HEK293 (cell line): ENCODE measurements at regions not wholly inside any gene's neighbourhood (a gene's known extent, or its start where the extent isn't known, plus 50 kb on each side); places are given as distances from the start of the nearest gene placed in this dataset.

ENCODE experiments used
- CTCF ChIA-PET: fragments of 350-600 bp; formaldehyde crosslinking; extraction: SDS; loops from one replicate; lab custom pipeline; 2021; ENCODE audit warnings: antibody characterized with exemption; lab: Yijun Ruan, JAX
- POLR2A ChIA-PET: fragments of 300-600 bp; formaldehyde crosslinking; extraction: SDS; loops from one replicate; lab custom pipeline; 2020; ENCODE audit warnings: antibody characterized with exemption, inconsistent platforms; lab: Yijun Ruan, JAX
- H3K27ac ChIP-seq: fragments of 200-500 bp; sonication (Bioruptor generic); 2 replicates; pipeline ENCODE4 v1.5.1; 2014; ENCODE audit warnings: low read depth, low read length, control low read depth, inconsistent platforms; ENCODE audit errors: extremely low read depth
- H3K36me3 ChIP-seq, 2 experiments: fragments of 200-500 bp in 1 of 2; sonication (Bioruptor generic) in 1 of 2; 1 replicate in 1 of 2; 2 replicates in 1 of 2; pipeline ENCODE4 v1.5.1; 2014 to 2017; ENCODE audit warnings: inconsistent platforms in 2 of 2, low read length in 2 of 2; ENCODE audit not compliant: control insufficient read depth in 2 of 2, insufficient read depth in 1 of 2
- H3K4me1 ChIP-seq: fragments of 200-500 bp; sonication (Bioruptor generic); 2 replicates; pipeline ENCODE4 v1.5.1; 2014; ENCODE audit warnings: mild to moderate bottlenecking, low read length, inconsistent platforms; ENCODE audit not compliant: control insufficient read depth, insufficient read depth
- H3K4me3 ChIP-seq: 2 replicates; pipeline ENCODE4 v1.5.1; 2011; ENCODE audit warnings: low read depth, mild to moderate bottlenecking, control low read depth, low read length, moderate library complexity
- H3K9me3 ChIP-seq: fragments of 200-500 bp; sonication (Bioruptor generic); 2 replicates; pipeline ENCODE4 v1.5.1; 2014; ENCODE audit warnings: low read depth, low read length, inconsistent platforms; ENCODE audit not compliant: control insufficient read depth, insufficient read depth
- GLIS2 ChIP-seq: fragments of 450-650 bp; formaldehyde crosslinking; IDR thresholded peaks from 2 replicates; pipeline ENCODE4 v1.5.1; 2016; ENCODE audit warnings: missing biosample characterization, missing genetic modification characterization
- HIC1 ChIP-seq: fragments of 450-650 bp; formaldehyde crosslinking; IDR thresholded peaks from 2 replicates; pipeline ENCODE4 v1.5.1; 2016; ENCODE audit warnings: missing biosample characterization, missing genetic modification characterization
- IKZF3 ChIP-seq: fragments of 450-650 bp; IDR thresholded peaks from 2 replicates; pipeline ENCODE4 v1.5.0; 2018; ENCODE audit warnings: missing biosample characterization, mild to moderate bottlenecking, missing genetic modification characterization, moderate library complexity
- KLF17 ChIP-seq: fragments of 450-650 bp; formaldehyde crosslinking; IDR thresholded peaks from 2 replicates; pipeline ENCODE4 v1.5.1; 2016; ENCODE audit warnings: missing biosample characterization, missing genetic modification characterization
- OSR2 ChIP-seq: fragments of 450-650 bp; formaldehyde crosslinking; IDR thresholded peaks from 2 replicates; pipeline ENCODE4 v1.5.1; 2016; ENCODE audit warnings: missing biosample characterization, missing genetic modification characterization
- SCRT2 ChIP-seq: fragments of 450-650 bp; formaldehyde crosslinking; IDR thresholded peaks from 2 replicates; pipeline ENCODE4 v1.5.1; 2016; ENCODE audit warnings: missing biosample characterization, missing genetic modification characterization
- SP3 ChIP-seq: fragments of 450-650 bp; formaldehyde crosslinking; IDR thresholded peaks from 2 replicates; pipeline ENCODE4 v1.5.1; 2016; ENCODE audit warnings: missing biosample characterization, missing genetic modification characterization
- SP7 ChIP-seq: fragments of 450-650 bp; formaldehyde crosslinking; IDR thresholded peaks from 2 replicates; pipeline ENCODE4 v1.5.1; 2016; ENCODE audit warnings: missing biosample characterization, missing genetic modification characterization
- YY2 ChIP-seq: fragments of 450-650 bp; formaldehyde crosslinking; IDR thresholded peaks from 2 replicates; pipeline ENCODE4 v1.5.1; 2016; ENCODE audit warnings: missing biosample characterization, missing genetic modification characterization
- ZBTB11 ChIP-seq: fragments of 450-650 bp; formaldehyde crosslinking; conservative IDR thresholded peaks from 2 replicates; pipeline ENCODE4 v1.5.1; 2016; ENCODE audit warnings: low read depth, missing biosample characterization, missing genetic modification characterization
- ZBTB17 ChIP-seq: fragments of 450-650 bp; formaldehyde crosslinking; IDR thresholded peaks from 2 replicates; pipeline ENCODE4 v1.5.1; 2016; ENCODE audit warnings: missing biosample characterization, missing genetic modification characterization
- ZBTB8A ChIP-seq: fragments of 450-650 bp; formaldehyde crosslinking; IDR thresholded peaks from 2 replicates; pipeline ENCODE4 v1.5.1; 2016; ENCODE audit warnings: missing biosample characterization, missing genetic modification characterization
- ZNF112 ChIP-seq: fragments of 450-650 bp; formaldehyde crosslinking; IDR thresholded peaks from 2 replicates; pipeline ENCODE4 v1.5.0; 2017; ENCODE audit warnings: missing biosample characterization, missing genetic modification characterization
- ZNF18 ChIP-seq: fragments of 450-650 bp; formaldehyde crosslinking; IDR thresholded peaks from 2 replicates; pipeline ENCODE4 v1.5.1; 2016; ENCODE audit warnings: missing biosample characterization, missing genetic modification characterization
- ZNF239 ChIP-seq: fragments of 450-650 bp; formaldehyde crosslinking; IDR thresholded peaks from 2 replicates; pipeline ENCODE4 v1.5.1; 2016; ENCODE audit warnings: missing biosample characterization, missing genetic modification characterization
- ZNF341 ChIP-seq: fragments of 450-650 bp; formaldehyde crosslinking; IDR thresholded peaks from 2 replicates; pipeline ENCODE4; 2016; ENCODE audit warnings: low read depth, missing biosample characterization, missing genetic modification characterization
- ZNF391 ChIP-seq: fragments of 450-650 bp; formaldehyde crosslinking; IDR thresholded peaks from 2 replicates; pipeline ENCODE4 v1.5.1; 2016; ENCODE audit warnings: low read depth, missing biosample characterization, missing genetic modification characterization, borderline replicate concordance
- ZNF416 ChIP-seq: fragments of 450-650 bp; formaldehyde crosslinking; IDR thresholded peaks from 2 replicates; pipeline ENCODE4 v1.5.1; 2016; ENCODE audit warnings: missing biosample characterization, missing genetic modification characterization
- ZNF513 ChIP-seq: fragments of 450-650 bp; IDR thresholded peaks from 2 replicates; pipeline ENCODE4 v1.5.1; 2018; ENCODE audit warnings: missing biosample characterization, missing genetic modification characterization
- ZNF548 ChIP-seq: fragments of 450-650 bp; formaldehyde crosslinking; IDR thresholded peaks from 2 replicates; pipeline ENCODE4 v1.5.1; 2016; ENCODE audit warnings: missing biosample characterization, missing genetic modification characterization
- ZNF623 ChIP-seq: fragments of 450-650 bp; formaldehyde crosslinking; IDR thresholded peaks from 2 replicates; pipeline ENCODE4 v1.5.1; 2016; ENCODE audit warnings: missing biosample characterization, missing genetic modification characterization
- ZNF629 ChIP-seq: fragments of 450-650 bp; formaldehyde crosslinking; IDR thresholded peaks from 2 replicates; pipeline ENCODE4 v1.5.1; 2017; ENCODE audit warnings: missing biosample characterization, missing genetic modification characterization
- ZNF692 ChIP-seq: fragments of 450-650 bp; formaldehyde crosslinking; IDR thresholded peaks from 2 replicates; pipeline ENCODE4 v1.5.1; 2016; ENCODE audit warnings: missing biosample characterization, missing genetic modification characterization
- ZNF76 ChIP-seq: fragments of 450-650 bp; formaldehyde crosslinking; IDR thresholded peaks from 2 replicates; pipeline ENCODE4; 2016; ENCODE audit warnings: low read depth, missing biosample characterization, missing genetic modification characterization, borderline replicate concordance
- ZSCAN18 ChIP-seq: fragments of 450-650 bp; formaldehyde crosslinking; IDR thresholded peaks from 2 replicates; pipeline ENCODE4 v1.5.1; 2016; ENCODE audit warnings: missing biosample characterization, missing genetic modification characterization

- H3K36me3 ChIP-seq = no peaks in the 10 kb centered on the region
- peak overlapping the region; percentile 36; the same call in 1 of the 2 replicates for H3K27ac ChIP-seq
- POLR2A ChIA-PET = interaction anchor here (0.9 to 1.3 kb wide), 5 partner anchors 18 to 73 kb away, joined by 3 to 5 read pairs (median 3); no protein-coding TSS in a partner anchor
- H3K9me3 ChIP-seq = no peaks in the 10 kb centered on the region
- no peak overlapping the region for H3K4me3 ChIP-seq
- H3K4me1 ChIP-seq = peaks cover 8% of the 10 kb centered on the region
- CTCF ChIA-PET = interaction anchor here (0.8 to 1.8 kb wide), 3 partner anchors 79 to 456 kb away, joined by 3 to 5 read pairs (median 3); no protein-coding TSS in a partner anchor
- TF ChIP-seq IKZF3 (tag by site-specific recombination) (peak; percentile 49), KLF17 (tag by site-specific recombination) (peak; percentile 99), ZSCAN18 (tag by site-specific recombination) (no peak), YY2 (tag by site-specific recombination) (no peak), SP3 (tag by site-specific recombination) (no peak), ZNF629 (tag by site-specific recombination) (peak; percentile 34; the same call in 1 of the 2 replicates), ZBTB11 (tag by site-specific recombination) (no peak), SP7 (tag by site-specific recombination) (peak; percentile 86), ZNF548 (tag by site-specific recombination) (no peak), ZNF513 (tag by site-specific recombination) (no peak), ZNF112 (tag by site-specific recombination) (no peak), ZNF239 (tag by site-specific recombination) (no peak), HIC1 (tag by site-specific recombination) (no peak), ZNF76 (tag by site-specific recombination) (no peak), ZNF623 (tag by site-specific recombination) (no peak), SCRT2 (tag by site-specific recombination) (no peak), ZNF341 (tag by site-specific recombination) (peak; percentile 81), ZNF18 (tag by site-specific recombination) (peak; percentile 12), ZBTB17 (tag by site-specific recombination) (no peak), OSR2 (tag by site-specific recombination) (peak; percentile 46; the same call in 1 of the 2 replicates), ZBTB8A (tag by site-specific recombination) (peak; percentile 70), ZNF391 (tag by site-specific recombination) (no peak), GLIS2 (tag by site-specific recombination) (peak; percentile 71), ZNF692 (tag by site-specific recombination) (peak; percentile 56; the same call in 1 of the 2 replicates), ZNF416 (no peak)
Measured at GRCh38 chr1:229148041-229148671, 122.8 kb upstream of the RAB4A start.
